ENCODE measurements at regions not wholly inside any gene's neighbourhood (a gene's known extent, or its start where the extent isn't known, plus 50 kb on each side); places are given as distances from the start of the nearest gene placed in this dataset.

DNA sequence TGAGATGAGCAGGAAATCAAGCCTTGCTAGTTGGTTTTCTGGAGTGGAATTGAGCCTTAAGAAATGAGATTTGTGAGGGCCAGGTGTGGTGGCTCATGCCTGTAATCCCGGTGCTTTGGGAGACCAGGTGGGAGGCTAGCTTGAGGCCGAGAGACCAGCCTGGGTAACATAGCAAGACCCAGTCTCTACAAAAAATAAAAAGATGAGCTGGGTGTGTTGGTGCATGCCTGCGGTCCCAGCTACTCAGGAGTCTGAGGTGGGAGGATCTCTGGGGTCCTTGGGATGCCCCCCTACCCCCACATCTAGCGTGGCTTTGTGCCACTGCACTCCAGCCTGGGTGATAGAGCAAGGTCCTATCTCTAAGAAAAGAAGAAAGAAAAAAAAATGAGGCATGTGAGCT is 104.2 kb upstream of the RTL1 start:
- ChIA-PET CTCF (no interaction called here), POLR2A (no interaction called here)
- Histone ChIP-seq H3K4me1 (ENCODE audit: control insufficient read depth, extremely low read depth, insufficient read depth, low read length) (no peaks in the 10 kb centered on the region), H3K27ac (ENCODE audit: insufficient read depth, low read depth, low read length) (no peak overlapping the region), H3K79me2 (ENCODE audit: control insufficient read depth, insufficient read depth, low read length) (no peaks in the 10 kb centered on the region), H3K4me3 (replicated peaks in 1 of 3; ENCODE audit: insufficient read depth in 1 of 3, low read depth in 1 of 3, low read length in 3 of 3) (no peak overlapping the region), H3K4me2 (ENCODE audit: insufficient read depth, low read length) (no peak overlapping the region), H3K9ac (replicated peaks; ENCODE audit: extremely low read depth, insufficient read depth, low read length) (no peak overlapping the region), H2AFZ (ENCODE audit: low read depth, low read length) (no peak overlapping the region), H3K9me3 (replicated peaks; ENCODE audit: control insufficient read depth, insufficient read depth, low read length) (no peaks in the 10 kb centered on the region), H3K36me3 (ENCODE audit: control insufficient read depth in 2 of 2, extremely low read depth in 1 of 2, insufficient read depth in 2 of 2, low read length in 2 of 2) (peaks cover 2 to 9% of the 10 kb centered on the region in 2 experiments), H4K20me1 (replicated peaks; ENCODE audit: control insufficient read depth, extremely low read depth, insufficient read depth, low read length) (no peaks in the 10 kb centered on the region), H3K27me3 (ENCODE audit: control insufficient read depth in 2 of 2, insufficient read depth in 2 of 2, low read length in 2 of 2) (no peaks in the 10 kb centered on the region), H3K9me1 (replicated peaks; ENCODE audit: control insufficient read depth, extremely low read depth, insufficient read depth, low read length) (no peaks in the 10 kb centered on the region)
- dilution Hi-C loops (cut with MboI; ENCODE audit: extremely low pct_ligation_motif_present, low sequenced_read_pairs) (no loop called here), intact Hi-C loops (cut with micrococcal nuclease) (no loop called here)
- no TSS peak for BruUV-seq (replicated peaks)
- FAIRE-seq: no peak
- DNase-seq (ENCODE audit: low read depth, low spot score): no peak
- TF ChIP-seq POLR2AphosphoS5 (IDR thresholded peaks at IDR 0.05; ENCODE audit: insufficient read depth, low read depth, low read length): no peak
- TF ChIP-seq, protein P1, sequence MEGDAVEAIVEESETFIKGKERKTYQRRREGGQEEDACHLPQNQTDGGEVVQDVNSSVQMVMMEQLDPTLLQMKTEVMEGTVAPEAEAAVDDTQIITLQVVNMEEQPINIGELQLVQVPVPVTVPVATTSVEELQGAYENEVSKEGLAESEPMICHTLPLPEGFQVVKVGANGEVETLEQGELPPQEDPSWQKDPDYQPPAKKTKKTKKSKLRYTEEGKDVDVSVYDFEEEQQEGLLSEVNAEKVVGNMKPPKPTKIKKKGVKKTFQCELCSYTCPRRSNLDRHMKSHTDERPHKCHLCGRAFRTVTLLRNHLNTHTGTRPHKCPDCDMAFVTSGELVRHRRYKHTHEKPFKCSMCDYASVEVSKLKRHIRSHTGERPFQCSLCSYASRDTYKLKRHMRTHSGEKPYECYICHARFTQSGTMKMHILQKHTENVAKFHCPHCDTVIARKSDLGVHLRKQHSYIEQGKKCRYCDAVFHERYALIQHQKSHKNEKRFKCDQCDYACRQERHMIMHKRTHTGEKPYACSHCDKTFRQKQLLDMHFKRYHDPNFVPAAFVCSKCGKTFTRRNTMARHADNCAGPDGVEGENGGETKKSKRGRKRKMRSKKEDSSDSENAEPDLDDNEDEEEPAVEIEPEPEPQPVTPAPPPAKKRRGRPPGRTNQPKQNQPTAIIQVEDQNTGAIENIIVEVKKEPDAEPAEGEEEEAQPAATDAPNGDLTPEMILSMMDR (IDR thresholded peaks at IDR 0.05; ENCODE audit: extremely low read depth in 1 of 2, insufficient read depth in 1 of 2, low read depth in 1 of 2, low read length in 2 of 2): no peak
- TF ChIP-seq EZH2 (IDR thresholded peaks at IDR 0.05; ENCODE audit: borderline replicate concordance, low read depth, low read length, severe bottlenecking): no peak
- no peak for TF ChIP-seq MYC (IDR thresholded peaks at IDR 0.05; ENCODE audit: low read depth, low read length)
- TF ChIP-seq POLR2A (IDR thresholded peaks at IDR 0.05; ENCODE audit: low read depth, low read length): no peak
- no peak for TF ChIP-seq JUN (IDR thresholded peaks at IDR 0.05; ENCODE audit: borderline replicate concordance, insufficient read depth, insufficient read length, low read depth)

DNA sequence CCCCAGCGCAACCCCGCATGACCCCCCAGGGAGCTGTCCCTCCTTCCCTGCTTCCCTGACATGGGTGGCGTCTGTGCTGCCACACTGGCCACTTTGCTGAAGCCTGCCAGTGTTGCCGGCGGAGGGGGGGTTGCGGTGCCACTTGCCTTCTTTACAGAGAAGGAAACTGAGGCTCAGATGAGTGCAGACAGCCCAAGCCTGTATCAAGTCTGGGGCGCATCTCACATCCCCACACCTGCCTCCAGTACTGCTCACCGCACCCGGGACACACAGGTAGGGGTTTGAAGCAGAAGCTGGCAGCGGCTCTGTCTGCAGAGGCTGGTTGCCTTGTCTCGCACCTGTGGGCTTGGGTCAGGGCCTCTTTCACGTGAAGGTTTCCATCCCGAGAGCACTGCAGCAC is 104.7 kb upstream of the RTL1 start:
- H3K79me2 ChIP-seq (ENCODE audit: control insufficient read depth, insufficient read depth, low read length): no peaks in the 10 kb centered on the region
- intact Hi-C loops (cut with micrococcal nuclease): no loop called here
- H4K20me1 ChIP-seq (replicated peaks; ENCODE audit: control insufficient read depth, extremely low read depth, insufficient read depth, low read length): no peaks in the 10 kb centered on the region
- no TSS peak for BruUV-seq (replicated peaks)
- H3K9ac ChIP-seq (replicated peaks; ENCODE audit: extremely low read depth, insufficient read depth, low read length): no peak overlapping the region
- no peaks in the 10 kb centered on the region for H3K9me3 ChIP-seq (replicated peaks; ENCODE audit: control insufficient read depth, insufficient read depth, low read length)
- H3K9me1 ChIP-seq (replicated peaks; ENCODE audit: control insufficient read depth, extremely low read depth, insufficient read depth, low read length): no peaks in the 10 kb centered on the region
- H3K4me1 ChIP-seq (ENCODE audit: control insufficient read depth, extremely low read depth, insufficient read depth, low read length): no peaks in the 10 kb centered on the region
- H3K4me3 ChIP-seq (replicated peaks in 1 of 3; ENCODE audit: insufficient read depth in 1 of 3, low read depth in 1 of 3, low read length in 3 of 3): no peak overlapping the region
- ChIA-PET POLR2A (no interaction called here), CTCF (no interaction called here)
- TF ChIP-seq POLR2AphosphoS5 (IDR thresholded peaks at IDR 0.05; ENCODE audit: insufficient read depth, low read depth, low read length): no peak
- TF ChIP-seq, protein P2, sequence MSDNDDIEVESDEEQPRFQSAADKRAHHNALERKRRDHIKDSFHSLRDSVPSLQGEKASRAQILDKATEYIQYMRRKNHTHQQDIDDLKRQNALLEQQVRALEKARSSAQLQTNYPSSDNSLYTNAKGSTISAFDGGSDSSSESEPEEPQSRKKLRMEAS (IDR thresholded peaks at IDR 0.05; ENCODE audit: insufficient read depth, insufficient read length): no peak
- no peak for TF ChIP-seq FOS (IDR thresholded peaks at IDR 0.05; ENCODE audit: borderline replicate concordance, insufficient read depth, low read length)
- TF ChIP-seq EZH2 (IDR thresholded peaks at IDR 0.05; ENCODE audit: borderline replicate concordance, low read depth, low read length, severe bottlenecking): no peak
- TF ChIP-seq GATA2 (IDR thresholded peaks at IDR 0.05; ENCODE audit: insufficient read depth, insufficient read length, low read depth, low read length): no peak
- TF ChIP-seq, protein P1 (IDR thresholded peaks at IDR 0.05; ENCODE audit: extremely low read depth in 1 of 2, insufficient read depth in 1 of 2, low read depth in 1 of 2, low read length in 2 of 2): no peak
- no peak for TF ChIP-seq JUN (IDR thresholded peaks at IDR 0.05; ENCODE audit: borderline replicate concordance, insufficient read depth, insufficient read length, low read depth)
- no peak for TF ChIP-seq POLR2A (IDR thresholded peaks at IDR 0.05; ENCODE audit: low read depth, low read length)
- TF ChIP-seq MYC (IDR thresholded peaks at IDR 0.05; ENCODE audit: low read depth, low read length): no peak
- H3K27ac ChIP-seq (ENCODE audit: insufficient read depth, low read depth, low read length): no peak overlapping the region
- FAIRE-seq (no peak), DNase-seq (ENCODE audit: low read depth, low spot score) (no peak)
- H3K27me3 ChIP-seq (ENCODE audit: control insufficient read depth in 2 of 2, insufficient read depth in 2 of 2, low read length in 2 of 2): no peaks in the 10 kb centered on the region
- no peak overlapping the region for H3K4me2 ChIP-seq (ENCODE audit: insufficient read depth, low read length)
- peaks cover 2 to 8% of the 10 kb centered on the region in 2 experiments for H3K36me3 ChIP-seq (ENCODE audit: control insufficient read depth in 2 of 2, extremely low read depth in 1 of 2, insufficient read depth in 2 of 2, low read length in 2 of 2)
- dilution Hi-C loops (cut with MboI; ENCODE audit: extremely low pct_ligation_motif_present, low sequenced_read_pairs): no loop called here
- no peak overlapping the region for H2AFZ ChIP-seq (ENCODE audit: low read depth, low read length)

Data from endothelial cell of umbilical vein (primary cell).